Activated naive CD8-positive, alpha-beta T cell treated with anti-CD3 and anti-CD28 coated beads for 36 hours (primary cell): ENCODE measurements at regions not wholly inside any gene's neighbourhood (a gene's known extent, or its start where the extent isn't known, plus 50 kb on each side); places are given as distances from the start of the nearest gene placed in this dataset.

Experiments
- DNase-seq: peaks from one replicate; pipeline ENCODE4 v3.0.0; 2021
- H3K27ac Mint-ChIP-seq: one replicate; pipeline ENCODE4 v1.8.0; 2022; ENCODE audit warnings: mild to moderate bottlenecking, moderate library complexity, mixed read lengths
- H3K27me3 Mint-ChIP-seq: one replicate; pipeline ENCODE4 v1.8.0; 2022; ENCODE audit warnings: mild to moderate bottlenecking, mixed read lengths
- H3K36me3 Mint-ChIP-seq: one replicate; pipeline ENCODE4 v1.8.0; 2021; ENCODE audit warnings: mild to moderate bottlenecking, mixed read lengths
- H3K4me1 Mint-ChIP-seq: one replicate; pipeline ENCODE4 v1.8.0; 2021; ENCODE audit warnings: mixed read lengths
- H3K4me3 Mint-ChIP-seq: one replicate; pipeline ENCODE4 v1.8.0; 2022; ENCODE audit warnings: mild to moderate bottlenecking, moderate library complexity, mixed read lengths
- H3K9me3 Mint-ChIP-seq: one replicate; pipeline ENCODE4 v1.8.0; 2022; ENCODE audit warnings: mixed read lengths

DNA sequence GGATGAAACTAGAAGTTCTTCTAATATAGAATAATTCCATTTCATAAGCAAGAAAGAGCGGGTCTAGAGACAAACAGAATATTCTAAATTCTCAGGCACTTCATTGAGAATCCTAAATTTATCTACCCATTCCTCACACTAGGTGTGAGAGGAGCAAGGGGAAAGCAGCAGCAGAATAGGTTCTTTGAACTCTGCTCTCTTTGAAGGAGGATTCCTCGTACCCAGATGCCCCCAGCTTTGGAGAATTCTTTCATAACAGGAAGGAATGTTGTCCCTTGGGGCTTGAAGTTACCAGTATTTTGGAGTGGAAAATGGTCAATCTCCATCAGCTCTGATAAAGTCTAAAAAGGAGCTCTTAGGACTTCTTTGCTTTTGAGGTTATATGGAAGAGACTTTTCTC lies 59.7 kb upstream of the RASGEF1B start:
- Mint-ChIP-seq H3K4me1 (no peaks in the 10 kb centered on the region), H3K4me3 (no peak overlapping the region), H3K9me3 (peaks cover 9% of the 10 kb centered on the region), H3K27me3 (no peaks in the 10 kb centered on the region), H3K27ac (no peak overlapping the region), H3K36me3 (peaks cover 8% of the 10 kb centered on the region)
- DNase-seq: no peak

DNA sequence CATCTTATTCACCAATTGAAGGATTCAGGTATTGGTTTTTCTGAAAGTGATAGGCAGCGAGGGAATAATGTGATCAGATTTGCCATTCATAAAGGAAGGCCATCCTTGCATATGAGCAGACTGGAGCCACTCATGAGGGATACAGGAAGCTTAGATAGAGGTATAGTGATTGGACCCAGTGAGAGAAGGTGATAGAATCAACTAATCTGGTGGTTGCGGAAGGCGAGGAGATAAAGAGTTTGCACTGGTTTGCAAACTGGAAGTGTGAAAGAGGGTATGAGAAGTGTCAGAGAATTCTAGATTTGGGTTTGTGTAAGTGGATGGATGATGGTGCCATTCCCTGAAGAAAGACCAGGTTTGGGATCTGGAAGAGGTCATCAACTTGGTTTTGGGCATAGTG lies 57.3 kb upstream of the RASGEF1B start:
- H3K27ac Mint-ChIP-seq: no peak overlapping the region
- no peaks in the 10 kb centered on the region for H3K4me1 Mint-ChIP-seq
- H3K9me3 Mint-ChIP-seq: peaks cover 14% of the 10 kb centered on the region

DNA sequence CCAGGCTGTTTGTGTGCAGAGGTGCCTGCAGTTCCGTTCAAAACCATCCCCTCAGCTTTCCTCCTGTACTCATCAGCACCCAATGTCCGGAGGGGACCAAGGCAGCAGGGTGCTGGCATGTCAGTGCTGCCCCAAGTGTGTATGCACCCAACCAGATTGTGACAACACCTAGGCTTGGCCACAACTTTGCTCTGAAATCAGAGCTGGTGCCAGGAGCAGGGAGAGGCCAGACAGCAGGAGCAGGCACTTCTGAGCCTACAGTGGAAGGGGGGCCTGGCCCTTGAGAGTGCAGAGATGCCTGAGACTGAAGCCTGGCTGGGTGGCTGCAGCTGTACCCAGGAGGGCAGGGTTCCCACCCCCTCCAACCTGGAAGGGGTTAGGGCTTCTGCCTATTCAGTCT lies 56.5 kb upstream of the RASGEF1B start:
- H3K9me3 Mint-ChIP-seq: peaks cover 14% of the 10 kb centered on the region
- no peak overlapping the region for H3K27ac Mint-ChIP-seq
- H3K4me1 Mint-ChIP-seq: peaks cover 2% of the 10 kb centered on the region
- peaks cover 10% of the 10 kb centered on the region for H3K36me3 Mint-ChIP-seq
- no peaks in the 10 kb centered on the region for H3K27me3 Mint-ChIP-seq
- no peak overlapping the region for H3K4me3 Mint-ChIP-seq
- no peak for DNase-seq

More for the DNA sequence above, 57.3 kb upstream of the RASGEF1B start:
- DNase-seq: no peak
- Mint-ChIP-seq H3K36me3 (peaks cover 10% of the 10 kb centered on the region), H3K4me3 (no peak overlapping the region), H3K27me3 (no peaks in the 10 kb centered on the region)

DNA sequence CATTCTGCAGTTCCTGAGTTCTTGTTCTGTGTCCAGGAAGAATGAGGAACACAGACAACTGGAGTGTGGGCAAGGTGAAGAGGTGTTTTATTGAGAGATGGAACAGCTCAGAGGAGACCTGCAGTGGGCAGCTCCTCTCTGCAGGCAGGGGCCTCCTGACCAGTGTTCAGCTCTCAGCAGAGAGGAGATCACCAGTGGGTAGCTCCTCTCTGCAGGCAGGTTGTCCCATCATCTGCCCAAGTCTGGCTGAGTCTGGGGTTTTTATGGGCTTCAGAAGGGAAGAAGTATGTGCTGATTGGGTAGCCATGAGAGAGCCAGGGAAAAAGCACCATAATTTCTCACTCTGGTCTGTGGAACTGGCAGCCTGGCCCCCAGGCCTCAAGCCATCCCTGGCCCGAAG lies 56.0 kb upstream of the RASGEF1B start:
- no peaks in the 10 kb centered on the region for H3K27me3 Mint-ChIP-seq
- H3K4me3 Mint-ChIP-seq: no peak overlapping the region
- H3K4me1 Mint-ChIP-seq: peaks cover 2% of the 10 kb centered on the region
- DNase-seq: no peak
- peak overlapping the region; percentile 36 for H3K27ac Mint-ChIP-seq
- peaks cover 14% of the 10 kb centered on the region for H3K9me3 Mint-ChIP-seq
- peaks cover 10% of the 10 kb centered on the region for H3K36me3 Mint-ChIP-seq

DNA sequence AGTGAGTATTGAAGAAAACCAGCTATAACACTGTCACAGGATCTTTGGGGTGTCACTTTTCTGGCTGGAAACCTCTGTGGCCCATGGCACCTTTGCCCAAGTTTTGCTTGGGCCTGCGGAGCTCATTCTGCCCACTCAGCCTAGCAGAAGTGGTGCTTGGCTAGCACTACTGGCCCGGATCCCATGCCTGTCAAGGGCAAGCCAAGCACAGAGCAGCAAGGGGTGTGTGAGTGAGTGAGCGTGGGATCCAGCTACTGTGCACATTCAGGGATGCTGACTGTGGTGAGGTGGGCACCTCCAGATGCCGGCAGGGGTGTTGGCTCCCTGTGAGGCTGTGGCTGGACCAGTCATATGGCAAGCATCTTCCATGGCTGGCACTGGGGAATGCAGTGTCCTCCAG lies 55.4 kb upstream of the RASGEF1B start:
- H3K27ac Mint-ChIP-seq: no peak overlapping the region
- H3K36me3 Mint-ChIP-seq: peaks cover 10% of the 10 kb centered on the region
- no peaks in the 10 kb centered on the region for H3K27me3 Mint-ChIP-seq
- no peak overlapping the region for H3K4me3 Mint-ChIP-seq
- H3K9me3 Mint-ChIP-seq: peaks cover 14% of the 10 kb centered on the region
- peaks cover 2% of the 10 kb centered on the region for H3K4me1 Mint-ChIP-seq
- no peak for DNase-seq

DNA sequence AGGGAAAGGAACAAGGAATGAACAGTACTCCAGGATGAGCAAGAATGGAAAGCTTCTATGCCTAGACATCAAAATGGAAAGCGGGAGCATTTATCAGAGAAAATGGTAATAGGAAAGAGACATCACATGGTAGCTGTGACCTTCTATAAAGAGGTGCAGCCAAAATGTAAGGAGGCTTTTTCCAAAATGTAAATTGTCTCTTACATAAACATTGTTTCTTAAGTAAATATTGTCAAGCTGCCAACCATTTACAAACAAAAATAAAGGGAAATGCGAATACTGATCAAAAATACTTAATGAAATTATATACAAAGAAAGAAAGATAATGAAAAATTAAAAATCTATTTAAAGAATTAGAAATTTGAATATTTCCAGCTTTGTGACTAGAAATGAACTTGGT lies 55.0 kb upstream of the RASGEF1B start:
- Mint-ChIP-seq H3K4me1 (peaks cover 2% of the 10 kb centered on the region), H3K27ac (no peak overlapping the region), H3K27me3 (no peaks in the 10 kb centered on the region), H3K36me3 (peaks cover 10% of the 10 kb centered on the region), H3K9me3 (peaks cover 14% of the 10 kb centered on the region), H3K4me3 (no peak overlapping the region)
- DNase-seq: no peak

DNA sequence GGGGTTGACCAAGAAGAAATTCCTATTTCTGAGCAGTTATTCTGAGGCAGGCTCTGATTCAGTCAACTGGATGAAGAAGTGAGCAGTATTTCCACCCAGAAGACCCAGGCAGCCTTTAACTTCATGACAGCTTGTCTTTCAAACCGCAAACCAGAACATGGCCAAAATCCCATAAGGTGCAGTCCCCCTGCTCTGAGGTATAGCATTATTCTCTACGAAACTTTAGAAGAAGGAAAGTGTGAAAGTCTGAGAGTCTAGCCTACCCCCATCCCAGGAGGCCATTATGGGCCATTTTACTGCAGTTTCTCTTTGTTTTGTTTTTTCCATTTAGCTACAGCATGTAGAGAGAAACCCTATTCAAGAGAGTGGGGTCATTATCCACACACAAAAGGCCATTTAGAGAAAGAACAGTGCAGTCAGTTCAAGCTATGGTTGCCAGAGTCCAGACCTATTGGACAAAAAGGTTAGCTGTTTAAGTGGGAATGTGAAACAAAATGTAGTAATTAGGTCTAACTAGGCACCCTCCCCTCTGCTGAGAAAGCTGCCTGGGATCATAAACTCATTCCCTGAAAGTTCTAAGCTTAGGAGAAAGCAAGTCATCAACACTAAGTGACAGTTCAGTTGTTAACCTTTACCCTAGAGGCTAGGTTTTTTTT lies 52.1 kb upstream of the RASGEF1B start:
- Mint-ChIP-seq H3K4me1 (peaks cover 5% of the 10 kb centered on the region), H3K27ac (no peak overlapping the region), H3K9me3 (peaks cover 12% of the 10 kb centered on the region), H3K4me3 (no peak overlapping the region), H3K36me3 (peaks cover 8% of the 10 kb centered on the region), H3K27me3 (no peaks in the 10 kb centered on the region)
- no peak for DNase-seq

DNA sequence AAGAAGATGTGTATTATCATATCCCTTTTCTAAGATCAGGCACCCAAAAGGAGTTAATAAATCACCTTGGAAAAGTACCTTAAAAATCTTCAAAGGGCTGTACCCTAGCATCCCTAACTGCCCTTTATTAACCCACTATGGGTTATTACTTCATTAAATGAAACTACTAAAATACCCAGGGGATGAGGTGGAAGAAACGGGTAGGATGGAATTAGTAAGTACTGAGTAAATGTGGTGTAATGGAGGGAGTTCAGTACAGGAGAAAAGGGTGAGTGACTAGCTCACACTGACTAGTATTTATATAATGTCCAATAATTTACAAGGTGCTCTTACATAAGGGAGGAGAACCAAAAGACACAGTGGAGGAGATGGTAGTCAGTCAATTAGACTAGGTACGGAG lies 51.0 kb upstream of the RASGEF1B start:
- H3K4me1 Mint-ChIP-seq: peaks cover 8% of the 10 kb centered on the region
- no peak overlapping the region for H3K27ac Mint-ChIP-seq
- DNase-seq: no peak
- no peak overlapping the region for H3K4me3 Mint-ChIP-seq
- no peaks in the 10 kb centered on the region for H3K27me3 Mint-ChIP-seq
- peaks cover 9% of the 10 kb centered on the region for H3K9me3 Mint-ChIP-seq
- peaks cover 6% of the 10 kb centered on the region for H3K36me3 Mint-ChIP-seq

DNA sequence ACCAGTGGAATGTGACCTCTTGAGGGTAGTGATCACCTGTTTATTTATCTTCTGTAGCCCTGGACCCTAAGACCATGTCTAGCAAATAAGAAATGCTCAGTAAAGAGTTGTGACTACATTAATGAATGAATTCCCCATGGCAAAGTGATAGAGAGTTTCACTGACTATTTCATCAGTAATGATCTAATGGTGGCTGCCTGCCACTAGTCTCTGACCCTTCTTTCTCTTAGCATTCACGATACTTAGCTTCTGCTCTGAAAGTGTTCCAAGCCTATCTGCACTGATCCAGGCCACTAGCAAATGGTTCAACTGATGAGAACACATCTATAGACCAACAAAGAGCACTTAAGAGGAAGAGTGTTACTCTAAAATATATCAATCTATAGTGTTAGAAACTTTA lies 50.0 kb upstream of the RASGEF1B start:
- Mint-ChIP-seq H3K4me1 (peaks cover 8% of the 10 kb centered on the region), H3K9me3 (peaks cover 7% of the 10 kb centered on the region), H3K36me3 (peaks cover 3% of the 10 kb centered on the region), H3K27me3 (no peaks in the 10 kb centered on the region), H3K27ac (no peak overlapping the region), H3K4me3 (no peak overlapping the region)
- no peak for DNase-seq
